ENCODE measurements at regions not wholly inside any gene's neighbourhood (a gene's known extent, or its start where the extent isn't known, plus 50 kb on each side); places are given as distances from the start of the nearest gene placed in this dataset.

DNA sequence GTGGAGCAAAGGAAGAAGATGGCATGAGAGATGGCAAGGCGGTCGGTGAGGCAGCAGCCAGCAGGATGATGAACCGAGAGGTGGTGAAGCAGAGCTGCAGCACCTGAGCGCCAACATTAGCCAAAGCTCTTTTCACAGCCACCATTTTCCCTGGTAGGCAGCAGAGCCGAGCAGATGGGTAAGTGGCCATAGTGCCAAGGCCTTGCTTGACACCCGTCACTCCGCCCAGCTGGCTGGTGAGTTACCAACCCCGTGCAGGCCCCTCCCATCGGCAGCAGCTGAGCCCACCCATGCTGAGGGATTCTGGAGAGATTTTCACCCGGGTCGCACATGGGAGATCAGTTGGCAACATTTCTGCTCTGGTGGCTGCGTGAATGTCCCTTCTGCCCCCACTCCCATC lies 647.7 kb downstream of the PTPRU start:
- DNase-seq (ENCODE audit: low read depth in 2 of 2) = no peak

DNA sequence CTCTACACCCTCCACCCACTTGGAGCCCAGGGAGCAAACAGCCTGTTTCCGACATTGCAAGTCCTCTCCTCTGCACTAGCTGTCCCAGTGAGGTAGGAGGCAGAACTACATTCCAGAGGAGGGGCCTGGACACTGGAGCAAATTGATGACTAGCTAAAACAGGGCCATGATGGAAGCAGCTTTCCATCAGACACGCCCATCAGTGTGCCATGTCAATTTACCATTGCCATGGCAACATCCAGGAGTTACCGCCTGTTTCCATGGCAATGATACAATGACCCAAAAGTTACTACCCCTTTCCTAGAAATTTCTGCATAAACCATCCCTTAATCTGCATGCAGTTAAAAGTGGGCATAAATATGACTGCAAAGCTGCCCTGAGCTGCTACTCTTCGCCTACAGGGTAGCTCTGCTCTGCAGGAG lies 647.1 kb downstream of the PTPRU start:
- DNase-seq (ENCODE audit: low read depth in 2 of 2) = no peak

DNA sequence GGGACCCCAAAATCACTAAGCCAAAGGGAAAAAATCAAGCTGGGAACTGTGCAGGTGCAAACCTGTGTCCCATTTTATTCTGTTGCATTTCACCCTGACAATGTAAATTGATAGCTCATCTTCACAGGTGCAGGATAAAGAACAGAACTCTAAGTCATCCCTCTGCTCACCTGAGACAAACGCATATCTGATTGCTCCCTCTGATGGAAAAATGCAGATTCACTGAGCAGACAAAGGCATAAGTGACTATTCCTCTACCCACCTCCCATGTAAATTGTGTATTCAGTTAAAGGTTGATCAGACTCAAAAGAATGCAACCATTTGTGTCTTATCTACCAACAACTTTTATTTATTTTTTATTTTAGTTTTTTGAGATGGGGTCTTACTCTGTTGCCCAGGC lies 644.2 kb downstream of the PTPRU start:
- no peak for DNase-seq (ENCODE audit: low read depth in 2 of 2)

DNA sequence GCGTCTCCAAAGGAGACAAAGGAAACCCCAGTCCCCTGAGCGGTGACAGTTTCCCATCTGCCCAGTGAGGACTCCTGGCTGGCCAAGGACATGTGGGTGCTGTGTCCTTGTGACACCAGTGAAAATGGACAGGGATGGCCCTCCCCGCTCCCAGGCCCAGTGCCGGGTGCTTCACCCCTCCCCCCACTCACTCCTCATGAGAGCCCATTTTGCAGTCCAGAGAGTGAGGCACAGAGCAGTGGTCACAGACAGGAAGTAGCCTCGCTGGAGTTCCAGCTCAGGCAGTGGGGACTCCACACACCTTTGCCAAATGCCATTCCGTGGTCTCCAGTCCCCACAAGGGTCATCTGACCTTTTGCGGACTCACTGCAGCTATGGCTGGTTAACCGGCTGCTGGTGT lies 642.9 kb downstream of the PTPRU start:
- DNase-seq (ENCODE audit: low read depth in 2 of 2) = no peak

DNA sequence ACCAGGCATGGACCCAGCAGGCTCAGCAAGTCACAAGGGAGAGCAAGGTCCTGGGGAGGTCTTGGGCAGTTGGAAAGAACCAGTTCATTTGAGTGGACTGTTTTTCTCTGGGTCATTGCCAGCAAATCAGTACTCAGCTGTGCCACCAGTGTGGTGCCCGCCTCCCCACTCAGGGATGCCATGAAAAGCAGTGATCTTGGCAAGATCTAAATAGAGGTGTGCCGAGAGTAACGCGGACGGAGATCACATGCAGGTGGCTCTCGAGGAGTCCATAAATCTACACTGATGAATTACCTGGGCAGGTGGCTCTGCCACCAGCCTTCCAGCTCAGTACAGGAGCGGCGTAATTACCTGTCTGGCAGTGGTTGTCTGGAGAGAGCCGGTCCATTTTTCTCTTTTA lies 642.2 kb downstream of the PTPRU start:
- no peak for DNase-seq (ENCODE audit: low read depth in 2 of 2)

DNA sequence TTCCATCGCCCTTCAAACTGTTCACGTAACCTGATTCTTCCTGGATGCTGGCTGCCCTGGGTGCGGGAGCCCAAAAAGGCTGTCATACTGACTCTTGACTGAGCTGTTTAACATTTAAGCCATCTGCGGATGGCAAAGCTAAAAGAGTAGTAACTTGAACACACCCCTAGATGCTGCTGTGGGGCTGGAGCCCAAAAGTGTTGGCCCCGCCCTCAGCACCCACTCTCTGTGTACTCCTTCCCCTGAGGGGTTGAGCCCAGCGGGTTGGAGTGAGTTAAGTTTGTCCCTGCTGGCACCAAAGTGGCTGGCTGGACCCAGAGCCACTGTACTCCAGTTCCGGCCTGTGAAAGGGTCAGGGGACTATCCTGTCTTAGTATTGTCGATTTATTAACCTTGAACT lies 640.6 kb downstream of the PTPRU start:
- no peak for DNase-seq (ENCODE audit: low read depth in 2 of 2)

DNA sequence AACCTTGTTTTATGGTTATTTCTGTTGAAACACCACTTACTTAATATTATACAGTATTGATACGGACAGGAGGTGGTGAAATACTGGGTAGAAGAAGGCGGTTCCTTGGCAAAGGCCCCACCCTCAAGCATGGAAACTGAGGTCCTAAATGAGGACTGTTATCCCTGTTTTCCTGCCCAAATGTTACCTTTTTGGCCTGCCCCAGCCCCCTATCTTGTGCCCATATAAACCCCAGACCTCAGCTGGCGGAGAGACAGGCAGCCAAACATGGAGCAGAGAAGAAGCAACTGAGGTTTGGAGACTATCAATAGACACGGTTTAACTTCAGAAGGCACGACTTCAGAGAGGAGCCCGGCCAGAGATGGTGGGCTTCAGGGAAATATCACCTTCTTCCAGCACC lies 640.1 kb downstream of the PTPRU start:
- DNase-seq (ENCODE audit: low read depth in 2 of 2) = no peak

DNA sequence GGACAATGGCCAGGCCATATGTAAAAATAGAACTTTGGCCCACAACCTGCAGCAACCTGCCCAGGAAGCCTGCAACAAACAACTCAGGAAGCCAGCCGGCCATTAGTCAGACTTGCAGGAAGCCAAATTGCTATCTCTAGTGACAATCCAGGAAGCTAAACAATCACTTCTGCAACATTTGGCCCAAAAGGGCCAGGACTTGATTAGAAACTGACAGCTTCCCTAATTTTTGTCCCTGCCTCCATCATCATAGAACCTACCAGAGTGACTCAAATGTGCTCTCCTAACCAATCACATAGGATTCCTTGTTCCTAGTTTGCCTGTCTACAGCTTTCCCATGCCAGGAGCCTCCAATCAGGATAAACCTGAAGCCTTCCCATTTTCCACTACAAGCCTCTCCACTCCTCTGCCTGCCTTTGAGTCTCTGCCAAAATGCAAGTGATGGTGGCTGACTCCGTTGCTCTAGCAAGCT lies 639.3 kb downstream of the PTPRU start:
- DNase-seq (ENCODE audit: low read depth in 2 of 2) = peak; percentile 90 to 95

DNA sequence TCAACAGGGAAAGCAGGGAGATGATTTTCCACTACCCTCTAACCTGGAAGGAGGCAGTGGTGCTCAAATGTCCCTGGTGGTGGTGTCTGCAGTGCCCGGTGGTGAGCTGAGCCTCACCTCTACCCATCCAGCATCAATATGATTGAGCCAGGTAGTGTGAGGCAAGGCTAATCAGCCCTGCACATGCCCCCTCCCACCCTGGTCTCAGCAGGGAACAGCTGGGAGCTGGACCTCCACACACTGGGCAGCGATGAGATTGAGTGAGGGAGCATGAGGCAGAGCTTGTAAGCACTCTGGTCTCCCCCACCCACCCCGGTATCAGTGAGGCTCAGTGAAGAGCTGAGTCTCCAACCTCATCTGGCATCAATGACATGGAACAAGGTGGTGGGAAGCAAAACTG lies 634.3 kb downstream of the PTPRU start:
- no peak for DNase-seq (ENCODE audit: low read depth in 2 of 2)

DNA sequence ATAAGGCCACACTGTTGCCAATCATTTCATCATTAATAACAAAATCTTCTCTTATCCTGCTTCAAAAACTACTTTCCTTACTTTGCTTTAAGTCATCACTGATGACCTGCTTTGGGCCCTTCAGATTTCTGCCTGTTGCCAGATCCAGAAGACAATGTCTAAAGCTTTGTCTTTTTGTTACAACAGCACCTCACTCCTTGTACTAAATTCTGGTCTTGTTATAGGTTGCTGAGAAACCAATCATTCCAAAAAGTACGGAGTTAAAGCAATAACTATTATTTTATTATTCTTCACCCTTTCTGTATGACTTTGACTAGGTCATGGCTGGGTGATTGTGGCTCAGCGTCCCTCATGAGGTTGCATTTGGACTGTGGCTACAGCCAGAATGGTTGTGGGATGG lies 633.5 kb downstream of the PTPRU start:
- DNase-seq (ENCODE audit: low read depth in 2 of 2) = no peak

DNA sequence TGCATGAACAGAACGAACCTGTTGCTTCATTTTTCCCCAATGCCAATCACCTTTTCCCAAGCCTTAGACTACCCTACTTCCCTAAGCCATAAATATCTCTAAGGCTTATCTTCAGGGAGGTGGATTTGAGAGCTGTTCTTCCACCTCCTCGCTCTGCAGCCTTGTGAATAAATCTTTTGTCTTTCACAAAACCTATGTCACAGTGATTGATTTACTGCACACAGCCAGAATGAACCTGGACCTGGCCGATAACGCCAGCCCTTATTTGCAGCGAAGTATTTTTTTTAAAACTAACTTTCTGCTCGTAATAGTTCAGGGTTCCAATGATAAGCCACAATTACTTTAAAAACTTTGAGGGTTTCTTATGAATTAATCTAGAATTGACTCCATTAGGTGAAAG lies 632.6 kb downstream of the PTPRU start:
- DNase-seq (ENCODE audit: low read depth in 2 of 2) = no peak

DNA sequence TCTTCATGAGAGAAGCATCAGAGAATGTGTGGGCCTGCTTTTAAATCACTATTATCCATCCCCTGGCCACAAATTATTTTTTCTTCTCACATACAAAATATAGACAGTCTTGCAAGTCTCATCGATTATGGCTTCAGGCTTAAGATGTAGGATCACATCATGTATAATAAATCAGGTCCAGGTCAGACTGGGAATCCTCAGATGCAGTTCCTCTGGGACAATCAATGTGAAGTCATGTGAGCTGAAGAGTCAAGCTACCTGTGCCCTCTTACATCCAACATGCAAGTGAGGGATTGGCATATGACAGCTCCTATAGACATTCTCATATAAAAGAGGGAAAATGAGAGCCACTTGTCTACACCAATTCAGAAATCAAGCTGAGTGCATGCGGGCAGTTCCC lies 631.8 kb downstream of the PTPRU start:
- DNase-seq (ENCODE audit: low read depth in 2 of 2) = no peak

DNA sequence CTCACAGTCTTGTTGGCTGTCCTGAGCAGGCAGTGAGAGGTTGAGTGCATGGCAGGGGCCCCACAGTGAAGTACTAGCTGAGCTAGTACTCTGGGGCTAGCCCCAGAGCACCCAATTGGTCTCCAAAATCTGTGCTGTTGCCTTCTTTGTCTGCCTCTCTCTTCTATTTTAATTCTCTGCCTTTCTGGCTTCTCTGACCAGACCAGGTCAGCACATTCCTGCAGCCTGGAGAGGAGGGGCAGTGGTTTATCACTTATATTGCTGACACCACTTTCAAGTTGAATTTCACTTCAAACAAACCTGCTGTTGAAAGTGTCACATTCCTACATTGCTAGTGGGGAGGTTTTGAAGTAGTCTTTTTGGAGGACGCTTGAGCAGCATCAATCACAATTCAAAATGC lies 628.7 kb downstream of the PTPRU start:
- no peak for DNase-seq (ENCODE audit: low read depth in 2 of 2)

DNA sequence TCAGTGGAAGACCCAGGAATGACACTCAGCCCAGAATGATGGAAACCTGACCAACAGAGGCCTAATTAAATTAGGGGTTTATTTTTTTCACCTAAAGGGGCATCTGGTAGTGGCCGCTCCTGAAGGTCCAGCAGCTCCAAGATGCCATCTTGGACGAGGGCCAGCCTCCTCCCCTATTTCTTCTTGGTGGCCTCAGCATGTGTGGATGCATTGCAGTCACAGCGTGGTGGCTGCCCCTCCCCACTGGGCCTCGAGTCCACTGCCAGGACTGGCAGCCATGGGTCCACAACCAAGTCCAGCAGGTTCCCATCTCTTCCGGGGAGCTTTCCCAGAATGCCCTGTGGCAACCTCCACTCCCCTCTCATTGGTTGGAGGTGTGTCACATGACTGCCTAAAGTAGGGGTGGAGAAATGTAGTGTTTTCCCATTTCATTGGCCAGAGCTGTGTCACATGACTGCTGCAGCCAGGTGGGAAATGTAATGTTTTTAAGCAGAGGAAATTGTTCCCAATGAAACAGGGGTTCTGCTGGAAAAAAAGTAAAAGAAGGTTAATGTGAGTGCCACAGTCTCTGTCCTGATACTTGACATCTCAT lies 628.2 kb downstream of the PTPRU start:
- no peak for DNase-seq (ENCODE audit: low read depth in 2 of 2)

DNA sequence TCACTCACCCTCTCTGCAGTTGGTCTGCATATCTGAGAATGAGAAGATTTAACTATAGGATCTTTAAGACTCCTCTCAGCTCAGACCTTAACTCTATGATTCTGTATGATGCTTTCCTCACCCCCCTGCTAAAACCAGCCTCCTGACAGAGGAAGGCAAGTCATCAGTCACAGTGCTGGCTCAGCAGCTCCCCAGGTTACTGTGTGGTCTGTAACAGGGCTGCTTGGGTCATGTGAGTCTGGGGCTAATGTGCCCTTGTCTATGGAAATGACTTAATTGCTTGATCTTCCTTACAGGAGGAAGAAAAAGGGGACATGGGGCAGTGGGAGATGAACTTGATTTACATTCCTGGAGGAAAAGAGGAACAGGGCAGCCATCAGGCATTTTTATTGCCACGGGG lies 625.6 kb downstream of the PTPRU start:
- DNase-seq (ENCODE audit: low read depth in 2 of 2) = no peak

DNA sequence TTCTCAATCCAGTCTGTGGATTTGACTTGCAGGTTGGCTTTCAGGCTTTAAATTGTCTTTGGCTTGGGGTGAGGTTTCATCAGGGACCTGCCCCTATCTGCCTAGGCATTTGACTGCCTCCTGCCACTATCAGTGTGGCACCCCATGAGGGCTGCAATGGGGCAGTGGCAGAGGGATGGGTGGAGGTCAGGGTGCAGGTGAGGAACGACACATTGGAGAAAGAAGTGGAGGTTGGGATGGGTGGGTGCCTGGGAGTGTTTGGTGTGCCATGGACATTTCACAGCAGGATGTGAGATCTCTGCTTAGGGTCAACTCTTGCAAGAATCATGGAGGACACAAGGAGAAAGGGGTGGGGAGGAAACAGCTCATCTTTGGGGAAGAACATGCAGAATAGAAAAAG lies 625.1 kb downstream of the PTPRU start:
- DNase-seq (ENCODE audit: low read depth in 2 of 2) = no peak

DNA sequence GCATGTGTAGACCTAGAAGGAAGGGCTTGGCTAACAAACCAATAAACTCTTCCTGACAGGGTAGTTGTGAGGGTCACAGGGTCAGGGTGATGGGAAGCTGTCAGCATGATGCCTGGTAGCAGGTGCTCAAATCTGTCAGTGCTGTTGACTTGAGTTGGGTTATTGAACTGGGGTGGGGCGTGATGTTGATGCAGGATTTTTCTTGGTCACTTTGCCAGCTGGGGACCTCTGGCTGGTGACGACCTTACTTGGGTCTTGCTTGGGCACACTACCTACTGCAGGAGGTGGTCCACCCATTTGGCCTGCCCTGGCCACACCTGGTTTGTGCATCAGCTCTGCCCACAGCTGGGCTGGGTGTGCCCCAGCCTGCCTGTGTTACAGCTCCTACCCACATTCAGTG lies 624.4 kb downstream of the PTPRU start:
- no peak for DNase-seq (ENCODE audit: low read depth in 2 of 2)

DNA sequence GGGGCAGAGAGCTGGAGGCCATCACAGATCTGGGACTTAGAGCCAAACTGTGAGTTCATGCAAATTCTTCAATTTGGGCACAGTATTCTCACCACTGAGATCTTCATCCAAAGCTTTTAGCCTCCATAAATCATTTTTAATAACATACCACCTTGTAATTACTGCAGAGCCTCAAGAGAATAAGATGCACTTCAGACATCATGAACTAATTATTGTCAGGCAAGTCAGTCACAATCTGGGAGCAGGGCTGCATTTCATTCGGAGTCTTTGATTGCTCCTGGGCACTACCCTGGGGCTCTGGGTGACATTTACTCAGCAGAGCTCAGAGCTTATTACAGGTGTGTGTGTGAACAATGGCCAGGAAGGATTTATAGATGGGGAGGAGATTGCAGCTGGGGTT lies 623.7 kb downstream of the PTPRU start:
- DNase-seq (ENCODE audit: low read depth in 2 of 2) = no peak

DNA sequence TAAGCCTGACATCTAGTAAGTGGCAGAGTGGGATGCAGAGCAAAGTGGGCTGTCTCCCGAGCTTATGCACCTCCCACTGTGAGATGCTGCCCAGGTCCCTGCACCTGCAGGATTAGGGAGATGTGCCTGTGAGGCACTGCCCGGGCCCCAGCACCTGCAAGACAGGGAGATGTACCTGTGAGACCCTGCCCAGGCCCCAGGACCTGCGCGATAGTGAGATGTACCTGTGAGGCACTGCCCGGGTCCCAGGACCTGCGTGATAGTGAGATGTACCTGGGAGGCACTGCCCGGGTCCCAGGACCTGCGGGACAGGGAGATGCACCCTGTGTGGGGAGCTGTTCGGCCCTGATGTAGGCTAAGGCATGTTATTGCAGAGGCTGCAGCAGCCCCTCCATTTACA lies 622.8 kb downstream of the PTPRU start:
- no peak for DNase-seq (ENCODE audit: low read depth in 2 of 2)

DNA sequence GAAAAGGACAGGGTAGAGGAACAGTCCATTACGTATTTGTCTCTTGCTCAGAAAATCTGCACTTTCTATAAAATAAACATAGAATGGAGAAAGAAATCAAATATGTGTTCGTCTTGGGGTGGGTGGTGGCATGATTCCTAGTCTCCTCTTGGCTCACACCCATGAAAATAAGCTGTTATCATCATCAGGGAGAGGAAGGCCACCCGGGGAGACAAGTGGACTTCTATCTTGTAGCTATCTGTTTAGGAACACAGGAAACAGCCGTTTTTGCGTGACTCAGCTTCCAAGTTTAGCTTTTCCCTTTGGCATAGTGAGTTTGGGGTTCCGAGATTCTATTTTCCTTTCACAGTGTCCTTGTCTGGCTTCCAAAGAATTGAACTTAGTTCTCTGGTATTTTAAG lies 622.3 kb downstream of the PTPRU start:
- DNase-seq (ENCODE audit: low read depth in 2 of 2) = peak; percentile 16 to 37

DNA sequence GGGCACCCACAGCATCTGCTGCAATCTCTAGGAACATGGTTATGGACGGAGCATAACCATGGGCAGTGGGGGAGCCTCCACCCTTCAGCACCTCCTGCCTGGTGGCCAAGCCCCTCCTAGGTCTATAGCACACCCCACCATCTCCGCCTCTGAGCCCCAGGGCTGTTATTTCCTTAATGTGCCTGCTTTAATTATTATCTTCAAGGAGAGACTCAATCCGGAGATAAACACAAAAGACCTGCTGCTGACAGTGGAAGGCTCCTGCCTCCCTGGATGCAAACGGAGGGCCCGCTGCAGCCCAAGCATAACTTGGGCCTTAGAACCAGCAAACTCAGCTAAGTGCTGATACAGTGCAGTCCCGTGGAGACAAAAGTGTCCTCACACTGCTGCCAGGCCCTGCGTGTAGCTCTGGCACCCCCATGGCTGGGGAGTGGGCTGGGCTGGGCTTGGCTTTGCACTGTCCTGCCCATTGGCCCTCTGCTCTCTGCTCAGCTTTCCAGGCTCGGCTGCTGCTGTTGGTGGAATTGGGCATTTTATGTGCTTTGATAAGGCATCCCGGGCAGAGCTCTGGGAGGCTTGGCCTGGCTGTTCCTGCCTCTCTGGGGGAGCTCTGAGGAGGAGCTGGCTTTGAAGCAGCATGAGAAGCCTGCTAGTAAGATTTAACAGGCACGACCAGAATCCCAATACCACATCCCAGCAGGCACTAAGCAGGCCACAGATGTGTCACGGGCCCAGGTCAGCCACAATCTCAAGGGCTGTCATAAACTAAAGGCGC lies 620.2 kb downstream of the PTPRU start:
- no peak for DNase-seq (ENCODE audit: low read depth in 2 of 2)

DNA sequence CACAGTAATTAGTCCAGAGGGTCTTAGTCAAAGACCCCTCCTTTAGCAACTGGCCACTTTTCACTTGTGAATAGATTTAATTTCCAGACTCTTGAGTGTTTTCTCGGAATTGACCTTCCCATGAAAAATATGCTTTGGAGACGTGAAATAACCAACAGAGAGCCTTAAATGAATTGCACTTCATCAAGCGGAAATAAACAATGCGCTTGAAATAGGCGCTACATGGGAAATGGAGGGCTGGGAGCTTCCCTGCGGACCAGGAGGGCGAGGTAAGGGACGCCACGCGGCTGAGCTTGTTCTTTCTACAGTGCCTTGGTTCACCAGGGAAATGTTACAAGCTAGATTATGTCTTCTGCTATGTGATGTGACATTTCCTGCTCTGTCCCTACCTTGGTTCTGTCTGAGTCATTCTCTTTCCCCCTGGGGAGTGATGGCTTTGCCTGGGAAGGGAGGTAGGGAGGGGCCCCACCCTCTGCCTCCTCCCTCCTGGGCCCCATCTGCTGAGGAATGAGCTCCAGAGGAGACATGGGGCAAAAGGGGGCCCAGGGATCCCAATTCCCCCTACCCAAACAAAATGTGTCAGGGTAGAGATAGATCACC lies 619.3 kb downstream of the PTPRU start:
- no peak for DNase-seq (ENCODE audit: low read depth in 2 of 2)

DNA sequence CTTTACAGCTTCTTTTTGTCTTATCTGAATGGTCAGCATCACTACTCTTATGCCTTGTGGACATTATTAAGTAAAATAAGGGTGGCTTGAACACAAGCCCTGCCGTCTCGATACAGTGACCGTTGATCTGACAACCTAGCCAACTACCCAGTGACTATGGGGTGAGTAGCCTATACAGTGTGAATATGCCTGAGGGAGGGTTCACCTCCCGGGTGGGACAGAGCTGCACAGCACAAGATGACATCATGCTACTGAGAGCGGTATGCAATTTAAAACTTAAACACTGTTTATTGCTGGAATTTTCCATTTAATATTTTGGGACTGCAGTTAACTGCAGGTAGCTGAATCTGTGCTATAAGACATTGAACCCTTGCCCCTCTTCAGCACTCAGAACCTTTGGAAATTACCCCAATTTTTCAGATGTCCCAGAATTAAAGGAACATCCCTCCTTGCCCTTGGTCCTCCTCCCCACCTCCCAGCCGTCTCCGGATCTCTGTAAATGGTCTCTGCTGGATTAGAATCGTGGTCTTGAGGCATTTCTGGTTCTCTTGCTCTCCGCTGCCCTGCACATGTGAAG lies 618.5 kb downstream of the PTPRU start:
- DNase-seq (ENCODE audit: low read depth in 2 of 2) = no peak

Data from lung microvascular endothelial cell (primary cell).